ENCODE measurements at regions not wholly inside any gene's neighbourhood (a gene's known extent, or its start where the extent isn't known, plus 50 kb on each side); places are given as distances from the start of the nearest gene placed in this dataset.

DNA sequence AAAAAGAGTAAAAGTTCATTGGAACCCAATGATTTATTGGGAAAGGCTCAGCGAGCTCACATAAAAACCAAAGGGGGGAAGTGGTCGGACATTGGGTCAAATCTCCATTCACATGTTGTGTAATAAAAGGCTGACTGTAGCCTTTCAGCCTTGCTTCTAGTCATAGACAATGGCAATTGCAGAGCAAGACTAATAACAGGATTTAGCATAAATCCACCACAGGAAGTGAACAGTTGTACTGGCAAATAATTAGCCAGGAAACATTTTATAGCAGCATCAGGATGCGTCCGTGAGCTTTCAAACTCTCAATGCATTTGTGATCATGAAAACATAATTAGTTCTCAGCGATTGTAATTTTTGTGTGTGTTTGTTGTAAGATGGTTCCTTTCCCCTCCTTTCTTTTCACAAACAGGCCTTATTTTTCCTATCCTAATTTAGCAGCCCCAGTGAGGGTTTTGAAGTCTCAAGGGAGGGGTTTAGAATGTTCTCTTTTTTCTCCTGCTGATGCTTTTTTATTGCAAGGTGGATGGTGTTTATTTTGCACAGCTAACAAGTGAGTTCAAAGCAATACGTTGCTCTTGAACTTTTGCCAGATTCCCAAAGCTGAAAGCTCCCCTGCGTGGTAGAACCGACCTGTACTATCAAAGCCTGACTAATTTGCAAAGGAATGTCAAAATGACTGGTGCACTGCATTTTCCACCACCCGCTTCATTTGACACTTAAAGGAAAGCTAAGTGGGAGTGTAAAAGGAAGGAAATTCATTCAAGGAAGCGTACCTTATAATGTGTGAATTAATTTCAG is 105.6 kb downstream of the SPRY2 start:
- DNase-seq: no peak

DNA sequence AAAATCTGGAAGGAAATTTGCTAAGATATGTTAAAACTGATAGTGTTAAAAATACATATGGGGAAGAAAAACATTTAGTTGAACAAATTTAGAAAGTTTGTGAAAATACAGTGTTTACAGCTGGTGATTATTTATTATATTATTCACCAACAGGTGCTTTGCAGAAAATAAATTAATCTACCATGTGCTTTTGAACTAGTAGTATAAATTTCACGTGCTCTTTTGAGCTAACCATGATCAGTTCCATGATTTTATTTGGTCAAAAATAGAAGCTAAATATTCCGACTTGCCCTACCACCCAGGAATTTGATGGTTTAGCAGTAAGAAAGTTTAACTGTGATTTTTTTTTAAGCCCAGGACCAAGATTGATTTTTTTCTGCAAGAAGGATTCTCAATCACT is 113.3 kb downstream of the SPRY2 start:
- no peak for DNase-seq

DNA sequence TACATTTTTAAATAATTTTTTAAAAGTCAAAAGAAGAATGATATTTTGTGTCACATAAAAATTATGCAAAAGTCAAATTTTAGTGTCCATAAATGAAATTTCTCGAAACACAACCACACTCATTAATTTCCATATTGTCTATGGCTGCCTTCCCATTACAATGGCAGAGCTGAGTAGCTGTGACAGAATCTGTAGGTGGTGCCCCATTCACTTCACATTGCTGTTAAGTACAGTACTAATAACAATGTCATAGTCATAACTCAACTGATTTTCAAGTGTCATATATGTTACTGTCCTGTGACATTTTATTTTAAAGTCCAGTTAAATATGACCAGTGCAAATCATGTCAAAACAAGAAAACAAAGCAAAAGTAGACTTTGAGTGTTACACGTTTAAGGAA is 114.3 kb downstream of the SPRY2 start:
- no peak for DNase-seq

DNA sequence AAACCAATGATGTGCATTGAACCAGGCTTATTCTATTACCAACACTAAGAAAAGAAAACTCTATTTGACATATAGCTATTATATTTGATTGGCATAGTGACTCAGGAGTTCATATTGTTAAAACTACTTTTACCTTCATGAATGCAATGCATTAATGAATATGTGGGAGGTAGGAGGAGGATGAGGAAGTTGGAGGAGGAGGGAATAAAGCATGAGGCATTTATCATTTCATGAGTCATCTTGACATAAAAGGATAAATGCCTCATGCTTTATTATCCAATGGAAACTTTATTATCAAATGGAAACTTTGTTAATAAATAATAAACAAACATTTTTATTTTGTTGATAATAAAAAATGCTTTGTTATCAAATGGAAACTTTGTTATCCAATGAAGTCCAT is 116.5 kb downstream of the SPRY2 start:
- no peak for DNase-seq

DNA sequence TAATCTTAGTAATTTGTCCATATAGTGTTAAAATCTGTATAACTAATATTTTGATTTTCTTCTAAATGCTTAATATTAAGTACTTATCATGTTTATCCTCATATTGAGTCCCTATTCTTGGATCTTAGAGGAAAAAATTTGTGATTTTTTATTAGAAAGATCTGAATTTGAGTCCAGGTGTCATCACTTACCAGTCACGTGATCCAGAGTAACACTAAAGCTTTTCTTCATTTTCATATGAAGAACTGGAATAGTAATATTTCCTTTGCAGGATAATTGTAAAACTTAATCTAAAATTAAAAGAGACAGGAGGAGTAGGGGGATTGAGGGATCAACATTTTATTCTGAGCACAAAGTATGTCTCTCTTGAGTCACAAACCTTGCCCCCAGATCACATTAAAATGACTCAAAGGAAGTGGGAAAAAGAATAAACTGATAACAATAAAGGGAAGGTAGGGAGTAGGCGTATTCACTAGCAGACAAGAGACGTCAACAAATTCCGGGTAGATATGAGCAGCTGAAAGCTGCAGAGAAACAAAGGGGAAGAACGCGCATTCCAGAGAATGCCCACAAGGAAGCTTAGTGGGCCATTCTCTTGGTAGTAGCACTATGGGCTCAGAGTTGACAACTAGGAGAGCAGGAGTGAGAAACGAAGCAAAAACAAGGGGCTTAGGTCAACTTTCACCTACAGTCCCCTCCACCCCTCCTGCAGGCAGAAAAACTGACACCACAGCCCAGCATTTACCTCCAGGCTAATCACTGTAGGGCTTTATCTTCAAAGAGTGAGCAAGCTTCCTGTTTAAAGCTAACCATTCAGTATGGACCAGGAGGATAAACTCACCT is 123.1 kb downstream of the SPRY2 start:
- DNase-seq: no peak

DNA sequence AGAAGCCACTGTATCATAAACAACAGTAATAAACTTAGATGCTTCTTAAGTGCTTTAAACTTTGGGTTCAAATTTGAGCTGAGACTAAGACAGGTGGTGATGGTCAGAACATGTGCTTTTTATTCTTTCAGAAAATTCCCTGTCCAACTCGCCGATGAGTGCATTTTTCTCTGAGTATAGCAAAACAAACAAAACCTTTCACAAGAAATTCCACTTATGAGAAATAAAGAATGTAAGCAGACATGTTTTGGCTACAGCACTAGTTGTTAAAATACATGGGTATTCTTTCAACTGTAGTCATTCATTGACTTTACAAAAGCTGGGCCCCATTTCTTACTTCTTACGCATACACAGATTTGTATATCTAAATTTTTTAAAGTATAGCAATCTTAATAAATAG is 125.6 kb downstream of the SPRY2 start:
- no peak for DNase-seq

DNA sequence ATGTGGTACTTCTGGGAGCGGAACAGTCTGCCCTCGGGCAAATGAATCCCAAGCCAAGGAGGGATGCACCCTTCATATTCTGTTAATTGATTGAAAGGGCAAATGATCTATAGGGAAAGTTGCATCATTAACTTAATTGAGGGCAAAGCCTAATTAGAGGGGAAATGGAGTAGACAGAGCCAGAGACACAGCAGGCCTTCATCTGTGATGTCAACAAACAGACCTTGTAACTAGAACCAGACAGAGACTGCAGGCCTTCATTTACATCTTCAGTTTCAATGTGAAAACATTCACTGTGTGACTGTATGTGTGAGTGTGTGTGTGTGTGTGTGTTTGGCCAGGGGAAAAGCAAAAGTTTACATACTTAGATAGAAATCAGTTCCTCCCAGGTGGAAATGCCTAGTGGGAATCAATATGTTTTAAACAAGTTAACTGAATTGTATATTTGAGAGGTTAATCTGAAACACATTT is 126.4 kb downstream of the SPRY2 start:
- no peak for DNase-seq

DNA sequence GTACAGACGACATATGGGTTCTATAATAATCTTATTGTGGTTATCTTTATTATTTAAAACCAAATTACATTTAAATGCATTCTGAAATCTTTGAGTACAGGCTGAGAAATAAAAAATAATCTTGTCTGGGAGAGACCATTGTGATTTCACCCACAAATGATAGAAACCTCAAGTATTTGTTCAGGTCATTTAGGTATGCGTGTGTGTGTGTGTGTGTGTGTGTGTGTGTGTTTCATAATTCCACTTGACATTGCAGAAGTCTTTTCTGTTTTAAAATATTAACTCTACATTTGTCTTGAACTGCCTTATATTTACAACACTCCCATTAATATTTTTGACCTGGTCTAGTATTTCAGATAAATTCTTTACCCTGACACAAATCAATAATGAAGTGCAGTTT is 126.9 kb downstream of the SPRY2 start:
- DNase-seq: no peak

DNA sequence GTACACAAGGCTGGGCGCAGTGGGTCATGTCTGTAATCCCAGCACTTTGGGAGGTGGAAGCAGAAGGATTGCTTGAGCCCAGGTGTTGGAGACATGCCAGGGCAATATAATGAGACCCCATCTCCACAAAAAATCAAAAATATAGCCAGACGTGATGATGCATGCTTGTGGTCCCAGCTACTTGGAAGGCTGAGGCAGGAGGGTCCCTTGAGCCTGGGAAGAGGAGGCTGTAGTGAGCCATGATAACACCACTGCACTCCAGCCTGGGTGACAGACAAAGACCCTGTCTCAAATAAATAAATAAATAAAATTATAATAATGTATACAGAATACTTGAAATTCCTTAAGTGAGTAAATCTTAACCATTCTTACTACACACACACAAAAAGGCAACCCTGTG is 127.7 kb downstream of the SPRY2 start:
- no peak for DNase-seq

DNA sequence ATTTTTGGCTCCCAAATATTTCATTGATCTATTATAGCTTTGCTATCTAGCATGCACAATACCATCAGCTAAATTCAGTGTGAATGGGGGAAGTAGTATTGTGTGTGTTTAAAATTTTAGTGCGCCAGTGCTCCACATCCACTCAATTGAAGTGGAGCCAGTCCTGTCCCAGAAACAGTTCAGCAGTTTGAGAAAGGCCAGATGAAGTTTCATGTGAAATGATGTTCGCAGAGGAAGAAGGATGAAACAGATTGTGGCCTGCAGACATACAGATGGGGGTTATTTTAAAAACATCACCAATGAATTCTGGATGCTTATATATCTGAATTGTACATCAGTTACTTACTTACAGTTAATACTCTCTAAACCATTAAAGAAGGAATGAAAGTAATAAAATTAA is 129.4 kb downstream of the SPRY2 start:
- DNase-seq: no peak

DNA sequence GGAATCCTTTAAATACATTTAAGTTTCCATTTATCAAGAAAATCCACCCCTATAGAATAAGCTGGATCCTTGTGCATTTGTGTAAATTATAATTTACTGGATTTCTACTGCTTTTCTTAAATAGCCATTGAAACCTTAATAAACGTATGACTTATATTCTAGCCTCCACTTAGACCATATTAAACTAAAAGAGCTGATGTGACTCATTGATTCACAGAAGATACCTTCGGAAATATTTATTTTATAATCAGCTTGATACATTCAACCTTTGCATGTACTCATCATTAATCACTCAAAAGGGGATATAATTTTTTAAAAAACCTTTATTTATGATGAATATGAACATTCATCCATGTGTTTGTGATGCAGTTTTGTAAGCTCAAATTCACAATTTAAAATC is 136.3 kb downstream of the SPRY2 start:
- no peak for DNase-seq

DNA sequence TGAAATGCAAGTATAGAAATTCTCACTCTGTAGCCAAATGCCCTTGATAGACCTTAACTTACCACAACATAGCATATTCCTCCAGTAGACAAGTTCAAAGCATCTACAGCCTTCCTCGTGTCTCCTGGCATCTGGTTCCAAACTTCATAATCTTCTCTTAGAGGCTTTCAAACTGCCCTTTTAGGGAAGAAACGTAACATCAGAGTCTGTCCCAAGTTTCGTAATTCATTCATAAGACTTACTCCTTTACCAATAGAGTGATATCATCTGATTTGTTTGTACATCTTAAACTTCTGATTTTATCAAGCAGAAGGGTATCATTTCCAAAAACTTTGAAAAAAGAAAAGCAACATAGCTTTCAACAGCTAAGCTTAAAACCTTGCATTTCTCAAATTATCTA is 137.4 kb downstream of the SPRY2 start:
- no peak for DNase-seq

DNA sequence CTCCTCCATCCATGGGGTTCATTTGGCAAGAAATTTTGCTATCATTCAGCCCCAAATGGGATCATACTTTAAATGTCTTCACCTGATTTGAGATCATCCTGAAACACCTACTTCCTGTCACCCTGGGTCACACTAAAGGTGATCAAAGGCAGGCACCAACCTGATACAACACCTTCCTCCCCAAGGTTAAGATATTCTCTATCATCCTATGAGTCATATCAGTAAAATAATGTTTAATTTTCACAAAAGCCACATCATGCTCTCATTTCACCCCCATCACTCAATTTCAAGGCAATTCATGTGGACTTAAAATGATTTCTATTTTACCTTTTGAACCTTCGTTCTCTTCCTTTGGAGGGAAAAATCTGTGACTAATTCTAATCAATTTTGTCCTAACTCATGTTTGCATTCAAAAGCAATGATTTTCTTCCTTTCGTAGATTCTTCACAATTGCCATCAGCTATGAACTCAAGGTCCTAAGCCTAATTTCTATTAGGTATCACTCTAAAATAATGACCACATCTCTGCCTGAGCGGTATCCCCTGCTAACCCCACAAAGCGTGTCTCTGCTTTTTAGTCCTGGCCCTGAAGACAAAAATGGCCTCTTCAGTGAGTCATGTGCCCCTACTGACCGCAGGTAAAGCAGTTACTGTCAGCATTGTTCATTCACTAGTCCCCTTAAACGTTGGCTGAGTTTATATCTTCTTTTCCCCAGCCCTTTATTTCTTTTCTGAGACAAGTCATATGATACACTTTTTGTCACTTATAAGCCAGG is 139.0 kb downstream of the SPRY2 start:
- DNase-seq: no peak

DNA sequence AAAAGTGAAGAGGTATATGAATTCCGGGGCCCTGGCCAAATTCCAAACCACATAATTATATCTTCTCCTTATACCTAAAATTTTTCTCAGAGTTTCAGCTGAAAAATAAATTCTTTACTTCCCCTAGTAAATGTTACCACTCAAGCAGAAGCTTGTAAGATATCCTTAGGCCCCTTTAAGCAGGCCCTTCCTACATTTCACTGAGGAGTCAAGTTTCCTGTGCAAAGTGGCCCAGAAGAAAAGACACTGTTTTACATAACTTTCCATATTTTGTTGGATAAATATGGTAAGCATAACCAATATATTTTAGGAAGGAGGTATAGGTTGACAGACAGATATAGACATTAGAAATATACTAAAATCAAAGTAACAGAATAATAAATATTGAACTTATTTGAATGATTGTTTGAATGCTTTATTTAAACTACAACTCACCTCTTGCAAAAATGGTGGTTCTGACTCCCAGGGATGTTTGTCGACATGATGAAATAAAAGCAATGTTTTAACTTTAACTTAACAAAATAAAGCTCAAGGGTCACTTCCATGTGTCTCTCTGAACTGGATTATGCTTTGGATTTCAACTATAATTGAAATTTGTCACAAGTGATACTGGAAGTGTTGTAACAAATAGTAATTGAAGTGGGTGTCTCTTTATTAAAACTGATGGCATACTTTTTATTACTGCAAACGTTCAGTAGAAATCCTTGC is 141.2 kb downstream of the SPRY2 start:
- no peak for DNase-seq

DNA sequence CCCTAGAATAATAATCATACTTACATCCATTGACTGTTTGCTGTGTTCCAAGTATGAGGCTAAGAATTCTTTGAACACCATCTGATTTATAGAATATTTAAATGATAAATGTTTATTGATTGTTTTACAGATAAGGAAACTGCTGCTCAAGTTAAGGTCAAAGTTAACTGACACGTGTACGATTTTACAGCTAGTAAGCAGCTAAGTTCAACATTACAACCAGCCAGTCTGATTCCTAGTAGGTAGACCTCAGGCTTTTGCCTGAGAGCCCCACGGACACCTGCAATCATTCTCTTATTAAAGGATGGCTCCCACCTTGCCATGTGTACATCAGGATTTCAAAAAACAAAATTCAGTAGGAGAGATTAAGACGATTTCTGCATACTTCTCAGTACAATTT is 141.9 kb downstream of the SPRY2 start:
- no peak for DNase-seq

DNA sequence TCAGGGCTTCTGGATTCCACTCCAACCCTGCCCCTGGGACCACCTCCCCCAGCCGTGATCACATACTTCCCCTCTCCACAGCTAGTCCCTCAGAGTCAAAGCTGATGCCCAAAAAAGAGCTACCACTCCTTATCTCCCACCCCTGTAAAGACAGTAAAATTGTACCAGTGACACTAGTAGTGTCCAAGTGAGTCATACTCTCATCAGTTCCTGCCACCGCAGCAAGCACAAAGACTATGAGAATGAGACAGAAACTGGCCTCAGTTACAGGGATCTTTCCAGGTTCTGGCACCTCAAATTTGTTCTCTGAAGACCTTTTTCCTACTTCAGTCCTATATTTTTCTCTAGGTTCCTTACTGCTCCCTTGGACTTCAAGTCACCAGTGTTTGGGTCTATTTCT is 144.2 kb downstream of the SPRY2 start:
- no peak for DNase-seq

DNA sequence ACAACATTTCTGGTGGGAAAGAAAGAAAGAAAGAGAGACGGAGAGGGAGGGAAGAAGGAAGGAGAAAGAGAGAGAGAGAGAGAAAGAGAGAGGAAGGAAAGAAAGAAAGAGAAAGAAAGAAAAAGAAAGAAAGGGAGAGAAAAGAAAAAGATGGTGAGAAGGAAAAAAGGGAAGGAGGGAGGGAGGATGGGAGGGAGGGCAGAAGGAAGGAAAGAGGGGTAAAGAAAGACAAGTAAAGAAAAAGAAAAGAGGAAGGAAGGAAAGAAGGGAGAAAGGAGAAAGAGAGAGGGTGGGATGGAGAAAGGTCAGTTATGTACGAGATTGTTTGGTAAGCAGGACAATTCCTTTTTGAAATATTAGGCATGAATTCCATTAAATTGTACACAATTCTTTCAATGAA is 145.3 kb downstream of the SPRY2 start:
- no peak for DNase-seq

DNA sequence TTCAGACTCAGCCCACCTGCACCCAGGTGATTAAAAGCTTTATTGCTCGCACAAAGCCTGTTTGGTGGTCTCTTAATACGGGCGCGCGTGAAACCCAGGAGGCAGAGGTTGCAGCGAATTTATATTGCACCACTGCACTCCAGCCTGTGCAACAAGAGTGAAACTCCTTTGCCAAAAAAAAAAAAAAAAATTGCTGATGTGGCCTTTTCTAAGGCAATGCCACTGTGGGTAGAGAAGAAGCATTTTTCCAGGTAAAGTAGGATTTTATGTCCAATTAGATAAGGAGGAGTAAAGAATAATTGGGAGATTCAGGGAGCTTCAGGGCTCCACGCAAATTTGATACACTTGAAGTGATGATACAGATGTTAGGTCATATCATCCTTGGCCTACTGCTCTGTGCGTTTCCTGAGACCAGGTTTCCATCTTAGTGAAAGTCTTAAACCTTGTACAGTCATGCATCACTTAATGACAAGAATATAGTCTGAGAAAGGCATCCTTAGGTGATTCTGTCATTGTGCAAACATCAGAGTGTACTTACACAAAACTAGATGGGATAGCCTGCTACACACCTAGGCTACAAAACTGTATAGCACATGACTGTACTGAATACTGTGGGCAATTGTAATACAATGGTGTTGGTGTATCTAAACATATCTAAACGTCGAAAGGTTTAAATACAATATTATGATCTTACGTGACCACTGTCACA is 150.9 kb downstream of the SPRY2 start:
- no peak for DNase-seq

DNA sequence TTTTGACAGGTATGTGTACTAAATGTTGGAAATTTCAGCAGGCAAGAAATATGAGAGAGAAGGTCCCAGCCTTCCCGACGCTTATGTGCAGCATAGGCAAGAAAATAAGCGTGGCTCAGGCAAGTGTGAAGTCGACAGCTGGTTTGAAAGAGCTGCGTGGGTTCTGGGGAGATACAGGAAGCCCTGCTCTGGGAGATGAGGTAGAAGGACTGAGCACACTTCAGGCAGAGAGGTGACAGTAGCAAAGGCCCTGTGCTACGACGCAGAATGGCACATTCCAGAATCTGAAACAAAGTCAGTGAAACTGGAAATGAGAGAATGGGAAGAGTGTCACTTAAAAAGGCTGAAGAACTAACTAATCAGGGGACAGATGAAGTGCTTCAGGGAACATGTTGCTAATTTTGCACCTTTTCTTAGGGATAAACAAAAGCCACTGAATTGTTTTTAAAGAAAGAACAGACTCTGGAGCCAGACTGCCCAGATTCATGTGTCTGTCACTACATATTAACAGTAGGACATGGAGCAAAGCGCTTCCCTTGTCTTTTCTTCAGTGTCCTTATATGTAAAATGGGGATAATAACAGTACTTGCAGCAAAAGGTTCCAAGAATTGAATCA is 160.1 kb downstream of the SPRY2 start:
- DNase-seq: no peak

DNA sequence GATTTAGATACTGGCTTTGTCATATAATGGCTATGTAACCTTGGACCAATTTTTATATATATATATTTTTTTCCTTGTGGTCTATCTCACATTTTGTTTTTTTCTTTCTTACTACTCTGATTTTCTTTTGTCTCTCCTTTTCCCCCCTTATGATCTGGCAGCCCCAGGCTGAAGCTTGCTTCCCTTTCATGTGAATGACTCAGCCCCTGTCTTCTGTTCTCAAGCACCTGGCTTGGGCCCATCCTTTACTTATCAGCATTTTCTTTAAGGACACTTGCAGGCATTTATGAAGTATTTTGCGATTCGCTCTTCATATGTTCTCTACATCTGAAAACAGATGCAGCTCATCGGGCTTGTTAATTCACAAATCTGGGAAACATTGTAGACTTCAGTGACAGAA is 163.6 kb downstream of the SPRY2 start:
- no peak for DNase-seq

DNA sequence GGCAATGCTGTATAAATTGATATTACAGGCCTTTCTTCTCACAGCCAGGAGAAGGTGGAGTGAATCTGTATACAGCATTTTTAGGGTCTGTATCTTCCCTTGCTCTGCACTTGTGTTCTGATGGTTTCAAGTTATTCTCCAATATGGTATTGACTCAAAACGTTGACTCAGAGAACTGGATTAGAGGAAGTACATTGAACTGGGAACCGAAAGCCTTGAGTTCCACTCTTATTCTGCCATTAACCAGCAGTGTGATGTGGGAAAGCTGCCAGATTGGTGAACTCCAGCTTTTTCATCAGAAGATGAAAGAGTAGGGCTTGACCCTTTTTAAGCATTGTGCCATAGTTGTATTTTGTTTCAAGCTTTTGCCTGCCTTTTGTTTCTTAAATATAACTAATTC is 167.7 kb downstream of the SPRY2 start:
- DNase-seq: no peak

DNA sequence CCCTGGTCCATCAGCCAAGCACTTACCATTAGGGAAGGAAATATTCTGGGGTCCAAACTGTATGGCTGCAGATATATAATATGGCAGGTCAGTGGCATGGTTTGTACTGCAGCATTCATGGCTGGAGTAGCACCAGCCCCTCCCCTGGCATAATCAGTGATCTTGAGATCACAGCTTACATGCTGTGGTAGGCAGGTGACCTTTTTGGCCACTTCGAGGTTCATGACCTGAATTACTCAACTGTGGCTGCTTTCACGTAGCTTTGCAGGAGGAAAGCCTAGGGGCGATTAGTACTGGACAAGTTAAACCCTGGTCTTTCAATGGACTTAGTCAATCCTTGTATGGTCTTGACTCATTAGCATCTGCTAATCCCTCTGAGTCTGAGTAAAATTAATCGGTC is 169.8 kb downstream of the SPRY2 start:
- DNase-seq: no peak
